HCT116 (cell line): ENCODE measurements at regions not wholly inside any gene's neighbourhood (a gene's known extent, or its start where the extent isn't known, plus 50 kb on each side); places are given as distances from the start of the nearest gene placed in this dataset.

ENCODE experiments used
- ATAC-seq: fragments of 200-7000 bp; cut with Tn5 transposase; 2 replicates; pipeline ENCODE4 v1.9.1; 2020; ENCODE audit warnings: mild to moderate bottlenecking, moderate library complexity
- BruUV-seq: library from RNA; stranded (reverse); fragments of 400-500 nt; replicated peaks from 2 replicates; lab custom pipeline; 2021; lab: Mats Ljungman, UMichigan
- CTCF ChIA-PET: fragments of 300-600 bp; sonication (Branson Sonifier 250); formaldehyde crosslinking; loops from one replicate; lab custom pipeline; 2021; ENCODE audit warnings: antibody characterized with exemption; lab: Charles Lee
- POLR2A ChIA-PET: fragments of 300-600, 350-600 bp; sonication (Branson Sonifier 250); formaldehyde crosslinking; loops from one replicate; lab custom pipeline; 2021; ENCODE audit warnings: antibody characterized with exemption; lab: Charles Lee
- RAD21 ChIA-PET, 2 experiments: fragments of 300-600 bp; sonication (Branson Sonifier 250); formaldehyde crosslinking; loops; one replicate each; lab custom pipeline; 2023; ENCODE audit warnings: low total read pairs in 2 of 2; ENCODE audit not compliant: uncharacterized antibody in 2 of 2, unreplicated experiment in 2 of 2, low non-redundant PET in 1 of 2; lab: Charles Lee
- DNase-seq: peaks from one replicate; pipeline ENCODE4 v3.0.0-alpha.2; 2010; ENCODE audit warnings: low read depth, low spot score
- H2AFZ ChIP-seq: fragments of 200-600 bp; shearing (Covaris generic), sonication (generic); 2 replicates; pipeline ENCODE4 v1.6.1; 2017; ENCODE audit warnings: low read depth, mixed run types, mixed read lengths, antibody characterized with exemption, low read length; ENCODE audit not compliant: poor library complexity, severe bottlenecking
- H3K27ac ChIP-seq: 2 replicates; pipeline ENCODE4 v1.5.1; 2012; ENCODE audit warnings: low read depth, low read length
- H3K27me3 ChIP-seq: fragments of 200-600 bp; sonication (generic); 2 replicates; pipeline ENCODE4 v1.6.1; 2016; ENCODE audit warnings: mixed run types, low read length, mixed read lengths; ENCODE audit not compliant: insufficient read depth
- H3K36me3 ChIP-seq, 2 experiments: fragments of 200-500 bp in 1 of 2; fragments of 200-600 bp in 1 of 2; sonication (Bioruptor generic) in 1 of 2; sonication (generic) in 1 of 2; 2 replicates each; pipeline versions ENCODE4 v1.5.1 to v1.6.1; 2014 to 2016; ENCODE audit warnings: low read length in 2 of 2, inconsistent platforms in 1 of 2, mixed read lengths in 1 of 2, mixed run types in 1 of 2; ENCODE audit not compliant: insufficient read depth in 2 of 2, control insufficient read depth in 1 of 2
- H3K4me1 ChIP-seq, 2 experiments: fragments of 200-600 bp in 1 of 2; sonication (generic) in 1 of 2; 2 replicates each; pipeline versions ENCODE4 v1.5.1 to v1.6.1; 2012 to 2017; ENCODE audit warnings: low read length in 2 of 2, inconsistent platforms in 1 of 2, mild to moderate bottlenecking in 1 of 2, mixed read lengths in 1 of 2, mixed run types in 1 of 2, moderate library complexity in 1 of 2; ENCODE audit not compliant: insufficient read depth in 2 of 2, control insufficient read depth in 1 of 2
- H3K4me2 ChIP-seq: fragments of 200-600 bp; sonication (generic); 2 replicates; pipeline ENCODE4 v1.6.1; 2017; ENCODE audit warnings: mixed run types, low read length, mixed read lengths
- H3K4me3 ChIP-seq, 2 experiments: fragments of 200-600 bp in 1 of 2; sonication (generic) in 1 of 2; replicated peaks in 1 of 2; 2 replicates each; pipeline ENCODE4 v1.5.1; 2011 to 2016; ENCODE audit warnings: low read length in 2 of 2, control low read depth in 1 of 2, low read depth in 1 of 2, mild to moderate bottlenecking in 1 of 2, mixed read lengths in 1 of 2, mixed run types in 1 of 2
- H3K79me2 ChIP-seq: fragments of 200-600 bp; sonication (generic); 2 replicates; pipeline ENCODE4 v1.6.1; 2017; ENCODE audit warnings: mild to moderate bottlenecking, mixed run types, low read length, moderate library complexity, mixed read lengths; ENCODE audit not compliant: insufficient read depth
- H3K9ac ChIP-seq: fragments of 200-600 bp; sonication (generic); 2 replicates; pipeline ENCODE4 v1.6.1; 2016; ENCODE audit warnings: low read length, mixed read lengths
- H3K9me2 ChIP-seq: fragments of 200-600 bp; sonication (generic), shearing (Covaris generic); 2 replicates; pipeline ENCODE4 v1.6.1; 2017; ENCODE audit warnings: mixed run types, mild to moderate bottlenecking, moderate library complexity; ENCODE audit not compliant: insufficient read depth
- H3K9me3 ChIP-seq, 2 experiments: fragments of 200-500 bp in 1 of 2; fragments of 200-600 bp in 1 of 2; sonication (Bioruptor generic) in 1 of 2; sonication (generic) in 1 of 2; 2 replicates each; pipeline ENCODE4 v1.6.1; 2014 to 2017; ENCODE audit warnings: low read length in 2 of 2, mixed read lengths in 2 of 2, inconsistent platforms in 1 of 2, low read depth in 1 of 2, mild to moderate bottlenecking in 1 of 2, mixed run types in 1 of 2, moderate library complexity in 1 of 2; ENCODE audit not compliant: control insufficient read depth in 1 of 2, insufficient read depth in 1 of 2
- H4K20me1 ChIP-seq: fragments of 200-600 bp; sonication (generic), shearing (Covaris generic); 2 replicates; pipeline ENCODE4 v1.6.1; 2017; ENCODE audit warnings: mixed run types, mild to moderate bottlenecking, moderate library complexity; ENCODE audit not compliant: insufficient read depth
- ELF1 ChIP-seq: IDR thresholded peaks from 2 replicates; pipeline ENCODE4 v1.6.1; 2012; ENCODE audit warnings: low read depth, borderline replicate concordance
- EZH2phosphoT487 ChIP-seq: fragments of 200-600 bp; IDR thresholded peaks from 2 replicates; pipeline ENCODE4 v1.6.1; 2018; ENCODE audit warnings: antibody characterized with exemption, borderline replicate concordance
- FOSL1 ChIP-seq: IDR thresholded peaks from 2 replicates; pipeline ENCODE4 v1.6.1; 2012; ENCODE audit warnings: low read depth
- JUND ChIP-seq: IDR thresholded peaks from 2 replicates; pipeline ENCODE4 v1.6.1; 2012
- MAX ChIP-seq: IDR thresholded peaks from 2 replicates; pipeline ENCODE4 v1.6.1; 2012
- POLR2A ChIP-seq: IDR thresholded peaks from 2 replicates; pipeline ENCODE4 v1.7.0; 2011; ENCODE audit warnings: borderline replicate concordance; ENCODE audit not compliant: insufficient read depth, insufficient read length; ENCODE audit errors: extremely low read depth
- REST ChIP-seq: IDR thresholded peaks from 2 replicates; pipeline ENCODE4 v1.6.1; 2012; ENCODE audit warnings: low read depth
- SRF ChIP-seq: IDR thresholded peaks from 2 replicates; pipeline ENCODE4 v1.6.1; 2012; ENCODE audit warnings: low read depth
- YY1 ChIP-seq: IDR thresholded peaks from 2 replicates; pipeline ENCODE4 v1.6.1; 2011; ENCODE audit warnings: low read length, low read depth, moderate library complexity, mild to moderate bottlenecking; ENCODE audit not compliant: insufficient replicate concordance; ENCODE audit errors: extremely low read depth
- ZBTB33 ChIP-seq: IDR thresholded peaks from 2 replicates; pipeline ENCODE4 v1.6.1; 2011; ENCODE audit warnings: mild to moderate bottlenecking, low read length, moderate library complexity; ENCODE audit not compliant: insufficient replicate concordance; ENCODE audit errors: extremely low read depth
- ZNF274 ChIP-seq: fragments of 200-500 bp; sonication (Bioruptor generic); IDR thresholded peaks from 2 replicates; pipeline ENCODE4 v1.6.1; 2014; ENCODE audit warnings: mild to moderate bottlenecking, low read depth, low read length, inconsistent platforms
- intact Hi-C: fragments of 100-400 bp; cut with micrococcal nuclease; formaldehyde crosslinking; loops from 2 replicates; pipeline ENCODE4 v1.10.0; 2022

GRCh38 chr18:77677536-77677935, 427.9 kb downstream of the GALR1 start:
- DNase-seq = no peak
- H3K9me2 ChIP-seq = no peaks in the 10 kb centered on the region
- H3K36me3 ChIP-seq = no peaks in the 10 kb centered on the region
- no peaks in the 10 kb centered on the region for H3K4me1 ChIP-seq
- peaks cover 0 to 7% of the 10 kb centered on the region in 2 experiments; a peak in 2 of 4 replicates for H3K9me3 ChIP-seq
- TF ChIP-seq YY1 = no peak
- TF ChIP-seq ZNF274 = no peak
- TF ChIP-seq SRF = no peak
- TF ChIP-seq POLR2A = no peak
- TF ChIP-seq JUND = no peak
- no peak for TF ChIP-seq FOSL1
- TF ChIP-seq ELF1 = no peak
- no peak for TF ChIP-seq ZBTB33
- TF ChIP-seq, all 23 proteins: peak for 0
- H3K4me2 ChIP-seq = no peak overlapping the region
- RAD21 ChIA-PET = no interaction called here
- H3K9ac ChIP-seq = no peak overlapping the region
- no peak overlapping the region for H3K27ac ChIP-seq
- no TSS peak for BruUV-seq
- H4K20me1 ChIP-seq = no peaks in the 10 kb centered on the region
- H3K79me2 ChIP-seq = no peaks in the 10 kb centered on the region
- no peaks in the 10 kb centered on the region for H3K27me3 ChIP-seq
- no peak for ATAC-seq
- CTCF ChIA-PET = no interaction called here
- intact Hi-C loops = no loop called here
- POLR2A ChIA-PET = no interaction called here
- no peak overlapping the region for H3K4me3 ChIP-seq
- H2AFZ ChIP-seq = no peak overlapping the region

GRCh38 chr18:77679869-77680268, 430.2 kb downstream of the GALR1 start:
- ATAC-seq = no peak
- RAD21 ChIA-PET = no interaction called here

More at GRCh38 chr18:77679869-77680268, 430.2 kb downstream of the GALR1 start:
- Histone ChIP-seq H3K4me3 (no peak overlapping the region), H3K36me3 (no peaks in the 10 kb centered on the region), H3K79me2 (no peaks in the 10 kb centered on the region)
- CTCF ChIA-PET = no interaction called here
- POLR2A ChIA-PET = no interaction called here
- no peak for DNase-seq
- intact Hi-C loops = no loop called here
- TF ChIP-seq EZH2phosphoT487 = no peak
- TF ChIP-seq REST = no peak
- no peak for TF ChIP-seq MAX
- TF ChIP-seq, all 23 proteins: peak for 0
- Histone ChIP-seq H3K4me1 (no peaks in the 10 kb centered on the region), H3K9me3 (peaks cover 0 to 7% of the 10 kb centered on the region in 2 experiments; a peak in 2 of 4 replicates), H3K27ac (no peak overlapping the region), H2AFZ (no peak overlapping the region), H3K9me2 (no peaks in the 10 kb centered on the region), H3K4me2 (no peak overlapping the region), H3K9ac (no peak overlapping the region), H4K20me1 (no peaks in the 10 kb centered on the region), H3K27me3 (no peaks in the 10 kb centered on the region)
- no TSS peak for BruUV-seq
